MG63 (cell line): ENCODE measurements at regions not wholly inside any gene's neighbourhood (a gene's known extent, or its start where the extent isn't known, plus 50 kb on each side); places are given as distances from the start of the nearest gene placed in this dataset.
A peak's percentile ranks its signal among the peaks of the same experiment; 100 is the strongest.

ENCODE experiments used
- DNase-seq: peaks from one replicate; pipeline ENCODE4 v3.0.0-alpha.2; 2020
- H3K27me3 ChIP-seq: fragments of 250-450 bp; sonication (Bioruptor Pico); 2 replicates; pipeline ENCODE4 v1.5.1; 2020; ENCODE audit warnings: mild to moderate bottlenecking, moderate library complexity
- H3K36me3 ChIP-seq: fragments of 250-450 bp; sonication (Bioruptor Pico); 2 replicates; pipeline ENCODE4 v1.5.1; 2020; ENCODE audit warnings: mild to moderate bottlenecking, moderate library complexity
- H3K4me3 ChIP-seq: fragments of 250-450 bp; sonication (Bioruptor Pico); 2 replicates; pipeline ENCODE4 v1.5.1; 2020; ENCODE audit warnings: mild to moderate bottlenecking, moderate library complexity
- H3K9me3 ChIP-seq: fragments of 250-450 bp; sonication (Bioruptor Pico); 2 replicates; pipeline ENCODE4 v1.5.1; 2020; ENCODE audit warnings: mild to moderate bottlenecking, moderate library complexity

GRCh38 chr11:122062763-122063162 lies 53.3 kb downstream of the BLID start:
- Histone ChIP-seq H3K9me3 (peaks cover 24% of the 10 kb centered on the region), H3K27me3 (no peaks in the 10 kb centered on the region), H3K36me3 (peaks cover 1% of the 10 kb centered on the region), H3K4me3 (no peak overlapping the region)
- DNase-seq, result no peak

GRCh38 chr11:122059565-122059964 lies 56.5 kb downstream of the BLID start:
- H3K36me3 ChIP-seq, result peaks cover 3% of the 10 kb centered on the region
- DNase-seq, result no peak
- H3K4me3 ChIP-seq, result no peak overlapping the region
- H3K27me3 ChIP-seq, result no peaks in the 10 kb centered on the region
- H3K9me3 ChIP-seq, result peaks cover 27% of the 10 kb centered on the region

DNA sequence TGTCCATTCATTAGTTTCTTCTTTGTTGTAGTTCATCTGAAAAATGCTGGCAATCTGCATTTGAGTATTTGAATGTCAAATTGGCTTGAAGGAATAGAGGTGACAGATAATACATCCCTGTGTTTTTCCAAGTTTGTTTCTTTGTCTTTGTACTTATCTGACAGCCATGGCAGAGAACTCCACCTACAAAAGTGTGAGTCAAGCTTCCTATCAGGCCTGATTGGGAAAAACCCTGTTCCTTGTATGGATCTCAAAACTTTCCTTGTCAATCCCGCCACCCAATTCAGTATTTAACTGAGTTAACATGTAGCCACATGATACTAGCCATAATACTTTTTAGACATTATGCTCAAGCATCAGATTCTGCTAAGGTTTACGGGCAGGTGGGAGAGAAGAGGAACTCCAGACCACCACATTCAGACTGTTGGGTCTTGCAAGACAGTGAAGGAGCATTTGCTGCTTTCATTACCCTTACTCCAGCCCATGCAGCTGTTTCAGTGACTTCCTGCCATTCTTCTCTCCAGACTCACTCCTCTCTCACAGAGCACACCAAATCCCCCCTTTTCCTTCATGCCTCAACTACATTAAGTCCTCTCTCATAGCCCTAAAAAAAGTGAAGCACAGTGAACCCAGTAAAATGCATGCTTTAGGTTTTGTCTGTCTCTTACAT lies 65.9 kb downstream of the BLID start:
- Histone ChIP-seq H3K27me3 (no peaks in the 10 kb centered on the region), H3K9me3 (peaks cover 15% of the 10 kb centered on the region), H3K4me3 (no peak overlapping the region), H3K36me3 (no peaks in the 10 kb centered on the region; the same call in 1 of the 2 replicates)
- DNase-seq, result no peak

DNA sequence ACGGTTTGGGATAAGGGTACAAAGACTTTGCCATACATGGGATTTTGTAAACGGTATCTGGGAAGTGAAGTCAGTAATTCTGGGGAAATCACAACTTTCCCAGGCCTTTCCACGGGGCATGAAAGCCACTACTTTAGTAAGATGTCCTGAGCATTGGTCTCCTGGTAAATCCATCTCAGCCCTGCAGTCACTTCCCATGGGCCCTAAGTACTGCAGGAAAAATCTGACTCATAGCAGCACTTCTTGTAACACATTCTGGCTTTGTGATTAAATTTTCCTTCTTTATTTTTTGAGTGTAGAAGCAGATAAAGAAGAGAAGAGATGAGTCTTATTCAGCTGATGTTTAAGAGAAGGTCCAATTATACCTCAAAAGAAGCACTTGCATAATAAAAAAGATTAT lies 67.6 kb downstream of the BLID start:
- H3K36me3 ChIP-seq, result no peaks in the 10 kb centered on the region
- DNase-seq, result no peak

GRCh38 chr11:122046846-122047245 lies 69.2 kb downstream of the BLID start:
- Histone ChIP-seq H3K36me3 (no peaks in the 10 kb centered on the region), H3K9me3 (peaks cover 5% of the 10 kb centered on the region), H3K27me3 (no peaks in the 10 kb centered on the region), H3K4me3 (no peak overlapping the region)
- no peak for DNase-seq

More for the DNA sequence above, 67.6 kb downstream of the BLID start:
- Histone ChIP-seq H3K4me3 (no peak overlapping the region), H3K27me3 (no peaks in the 10 kb centered on the region), H3K9me3 (peaks cover 15% of the 10 kb centered on the region)

- Histone ChIP-seq H3K4me3 (no peak overlapping the region), H3K36me3 (no peaks in the 10 kb centered on the region), H3K9me3 (peaks cover 2% of the 10 kb centered on the region; the same call in 1 of the 2 replicates), H3K27me3 (no peaks in the 10 kb centered on the region)
- no peak for DNase-seq
Measured at GRCh38 chr11:122046438-122046837, 69.6 kb downstream of the BLID start.

DNA sequence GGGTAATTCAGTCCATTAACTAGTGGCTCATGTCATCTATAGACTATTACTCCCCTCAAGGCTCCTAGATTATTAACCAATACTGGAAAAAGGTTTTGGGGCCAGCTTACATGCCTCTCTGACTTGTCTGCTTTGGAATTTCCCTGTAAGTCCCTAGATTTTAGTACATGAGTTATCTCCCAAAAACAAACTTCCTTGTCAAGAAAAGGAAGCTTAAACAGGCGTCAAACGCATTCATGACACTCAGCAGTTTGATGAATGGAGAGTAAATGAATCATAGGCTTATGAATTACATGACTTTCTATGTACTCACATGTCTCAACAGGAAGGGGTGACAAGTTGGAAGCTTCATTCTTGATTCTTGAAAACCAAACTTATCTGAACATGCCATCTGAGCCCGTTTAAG lies 70.8 kb downstream of the BLID start:
- peak; percentile 28 for DNase-seq
- no peaks in the 10 kb centered on the region for H3K36me3 ChIP-seq
- no peak overlapping the region for H3K4me3 ChIP-seq
- peaks cover 2% of the 10 kb centered on the region; the same call in 1 of the 2 replicates for H3K9me3 ChIP-seq
- H3K27me3 ChIP-seq, result no peaks in the 10 kb centered on the region

GRCh38 chr11:122044086-122044485 lies 71.9 kb downstream of the BLID start:
- Histone ChIP-seq H3K4me3 (no peak overlapping the region), H3K9me3 (peaks cover 2% of the 10 kb centered on the region; the same call in 1 of the 2 replicates), H3K27me3 (no peaks in the 10 kb centered on the region), H3K36me3 (no peaks in the 10 kb centered on the region)
- no peak for DNase-seq

GRCh38 chr11:122042981-122043380 lies 73.0 kb downstream of the BLID start:
- peaks cover 2% of the 10 kb centered on the region; the same call in 1 of the 2 replicates for H3K9me3 ChIP-seq
- no peaks in the 10 kb centered on the region for H3K36me3 ChIP-seq
- H3K27me3 ChIP-seq, result no peaks in the 10 kb centered on the region
- DNase-seq, result no peak
- no peak overlapping the region for H3K4me3 ChIP-seq

- no peaks in the 10 kb centered on the region for H3K9me3 ChIP-seq
- H3K36me3 ChIP-seq, result no peaks in the 10 kb centered on the region
- no peak for DNase-seq
- no peaks in the 10 kb centered on the region for H3K27me3 ChIP-seq
- no peak overlapping the region for H3K4me3 ChIP-seq
Measured at GRCh38 chr11:122040464-122040863, 75.6 kb downstream of the BLID start.

- Histone ChIP-seq H3K9me3 (no peaks in the 10 kb centered on the region), H3K27me3 (no peaks in the 10 kb centered on the region), H3K4me3 (no peak overlapping the region), H3K36me3 (no peaks in the 10 kb centered on the region)
- DNase-seq, result peak; percentile 14
Measured at GRCh38 chr11:122038543-122038942, 77.5 kb downstream of the BLID start.

DNA sequence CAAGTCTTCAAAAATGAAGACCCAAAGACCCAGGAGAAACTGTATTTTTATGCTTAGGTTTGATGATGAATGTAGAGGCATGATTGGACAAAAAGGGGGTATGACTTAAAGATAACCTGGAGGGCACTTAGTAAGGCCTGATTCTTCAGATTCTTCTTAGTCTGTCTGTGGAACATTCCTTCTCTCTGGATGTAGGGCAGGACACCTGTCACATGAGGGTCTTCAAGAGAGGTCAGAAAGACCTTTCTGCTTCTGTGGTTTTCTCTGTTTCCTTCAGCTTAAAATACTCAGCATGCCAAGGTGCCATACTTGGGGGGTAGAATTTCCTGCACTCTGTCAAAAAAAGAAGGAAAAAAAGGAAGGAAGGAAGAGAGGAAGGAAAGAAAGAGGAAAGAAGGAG lies 78.1 kb downstream of the BLID start:
- Histone ChIP-seq H3K27me3 (no peaks in the 10 kb centered on the region), H3K36me3 (no peaks in the 10 kb centered on the region), H3K9me3 (no peaks in the 10 kb centered on the region), H3K4me3 (no peak overlapping the region)
- no peak for DNase-seq

DNA sequence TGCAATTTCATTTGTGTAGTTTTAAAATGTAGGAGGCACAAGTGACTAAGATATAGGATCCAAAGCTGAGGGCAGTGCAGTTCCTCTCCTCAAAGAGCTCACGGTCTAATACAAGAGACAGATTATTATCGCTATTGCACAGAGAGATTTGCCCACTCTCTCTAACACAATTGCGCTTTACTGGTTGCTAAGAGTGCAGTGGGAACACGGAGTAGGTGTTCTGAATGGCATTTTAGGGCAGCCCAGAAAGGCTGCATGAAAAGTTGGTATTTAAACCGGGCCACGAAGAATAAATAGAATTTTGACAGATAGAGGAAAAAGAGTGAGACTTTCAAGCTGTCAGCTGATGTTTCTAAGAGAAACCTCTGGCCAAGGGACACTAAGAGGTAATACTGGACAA lies 79.5 kb downstream of the BLID start:
- H3K27me3 ChIP-seq, result no peaks in the 10 kb centered on the region
- no peak overlapping the region for H3K4me3 ChIP-seq
- H3K9me3 ChIP-seq, result no peaks in the 10 kb centered on the region
- H3K36me3 ChIP-seq, result no peaks in the 10 kb centered on the region
- DNase-seq, result no peak

DNA sequence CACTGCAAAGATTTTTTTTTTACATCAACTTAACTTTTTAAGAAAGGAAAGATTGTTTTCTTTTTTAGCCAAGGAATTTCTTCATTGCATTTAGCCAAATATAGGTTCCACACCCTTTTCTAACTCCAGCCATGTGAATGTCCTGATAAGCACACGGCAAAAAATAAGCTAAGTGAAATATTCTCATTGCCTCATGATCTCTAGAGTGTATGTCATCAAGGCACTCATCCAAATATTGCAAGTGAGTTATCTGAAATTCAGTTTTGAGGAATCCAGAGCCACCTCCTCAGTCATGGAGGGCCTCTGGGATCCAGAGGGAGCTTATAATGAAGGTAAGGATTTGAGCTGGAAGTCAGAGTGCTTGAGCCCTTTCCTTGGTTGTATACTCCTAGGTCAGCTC lies 80.0 kb downstream of the BLID start:
- peak; percentile 17 for DNase-seq
- no peaks in the 10 kb centered on the region for H3K27me3 ChIP-seq
- H3K36me3 ChIP-seq, result no peaks in the 10 kb centered on the region
- no peaks in the 10 kb centered on the region for H3K9me3 ChIP-seq
- H3K4me3 ChIP-seq, result no peak overlapping the region

GRCh38 chr11:122033631-122034030 lies 82.4 kb downstream of the BLID start:
- H3K9me3 ChIP-seq, result no peaks in the 10 kb centered on the region
- no peaks in the 10 kb centered on the region for H3K27me3 ChIP-seq
- H3K4me3 ChIP-seq, result no peak overlapping the region
- no peaks in the 10 kb centered on the region for H3K36me3 ChIP-seq
- DNase-seq, result no peak

GRCh38 chr11:122033193-122033592 lies 82.8 kb downstream of the BLID start:
- no peaks in the 10 kb centered on the region for H3K9me3 ChIP-seq
- DNase-seq, result no peak
- H3K36me3 ChIP-seq, result no peaks in the 10 kb centered on the region
- H3K27me3 ChIP-seq, result no peaks in the 10 kb centered on the region
- no peak overlapping the region for H3K4me3 ChIP-seq

- Histone ChIP-seq H3K27me3 (no peaks in the 10 kb centered on the region), H3K9me3 (no peaks in the 10 kb centered on the region), H3K36me3 (no peaks in the 10 kb centered on the region), H3K4me3 (no peak overlapping the region)
- peak; percentile 24 for DNase-seq
Measured at GRCh38 chr11:122032317-122032716, 83.7 kb downstream of the BLID start.

GRCh38 chr11:122031813-122032212 lies 84.2 kb downstream of the BLID start:
- Histone ChIP-seq H3K36me3 (no peaks in the 10 kb centered on the region), H3K9me3 (no peaks in the 10 kb centered on the region), H3K4me3 (no peak overlapping the region), H3K27me3 (no peaks in the 10 kb centered on the region)
- DNase-seq, result no peak
